ENCODE measurements at regions not wholly inside any gene's neighbourhood (a gene's known extent, or its start where the extent isn't known, plus 50 kb on each side); places are given as distances from the start of the nearest gene placed in this dataset.

- DNase-seq (ENCODE audit: low read depth, low spot score) = no peak
Observed at GRCh38 chr3:70383360-70383831, 71.0 kb upstream of the MDFIC2 start.

GRCh38 chr3:70374179-70374578 is 61.7 kb upstream of the MDFIC2 start:
- DNase-seq (ENCODE audit: low read depth, low spot score) = no peak
